ENCODE measurements at regions not wholly inside any gene's neighbourhood (a gene's known extent, or its start where the extent isn't known, plus 50 kb on each side); places are given as distances from the start of the nearest gene placed in this dataset.

DNA sequence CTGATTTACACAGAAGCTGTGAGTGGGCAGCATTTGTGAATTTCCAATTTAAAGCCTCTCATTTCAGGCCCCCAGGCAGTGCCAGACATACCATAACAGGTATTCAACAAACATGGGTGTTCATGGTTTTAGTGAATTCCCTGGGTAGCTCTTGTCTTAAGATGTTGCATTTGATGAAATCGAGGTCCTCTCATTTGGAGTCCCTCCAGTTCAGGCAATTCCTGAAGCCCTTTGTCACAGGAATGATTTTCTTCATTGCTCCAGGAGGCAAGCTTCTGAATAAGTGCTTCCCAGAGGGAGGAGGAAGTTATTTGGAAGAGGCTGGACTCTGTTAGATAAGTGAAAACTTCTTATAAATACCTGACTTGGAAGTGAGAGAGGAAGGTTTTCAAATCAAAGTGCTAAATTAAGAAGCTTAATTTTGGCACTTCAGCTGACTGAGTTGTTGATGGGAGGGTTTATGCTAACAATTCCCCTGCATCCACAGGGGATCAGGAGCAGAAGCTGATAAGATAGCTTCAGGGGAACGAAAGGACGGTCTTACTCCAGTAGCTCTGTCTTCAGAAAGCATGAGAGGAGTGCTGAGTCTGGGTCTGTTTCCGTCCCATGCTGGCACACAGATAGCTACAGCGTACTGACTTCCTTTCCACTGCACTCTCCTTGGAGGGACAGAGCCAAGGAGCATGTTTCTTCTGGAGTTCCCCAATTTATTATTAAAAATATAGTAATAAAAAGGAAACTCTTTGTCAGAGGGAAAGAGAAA lies 543.1 kb downstream of the GBA3 start:
- no peak for DNase-seq

DNA sequence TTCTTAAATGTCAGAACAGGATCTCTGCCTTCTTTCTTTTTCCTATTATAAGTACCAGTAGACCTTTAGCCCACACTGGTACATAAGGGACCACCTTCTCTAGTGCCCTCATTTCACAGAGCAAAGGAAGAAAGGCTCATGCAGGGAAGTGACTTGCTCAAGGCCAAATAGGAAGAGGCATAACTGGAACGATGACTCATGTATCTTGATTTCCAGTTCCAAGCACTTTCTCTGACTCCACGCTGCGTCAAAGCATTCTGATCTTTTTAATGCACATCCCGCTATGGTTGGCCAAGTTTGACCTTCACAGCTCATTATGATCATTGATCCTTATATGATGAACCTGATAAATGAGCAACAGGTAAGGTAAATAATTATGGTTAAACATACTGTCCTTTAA lies 542.0 kb downstream of the GBA3 start:
- no peak for DNase-seq

DNA sequence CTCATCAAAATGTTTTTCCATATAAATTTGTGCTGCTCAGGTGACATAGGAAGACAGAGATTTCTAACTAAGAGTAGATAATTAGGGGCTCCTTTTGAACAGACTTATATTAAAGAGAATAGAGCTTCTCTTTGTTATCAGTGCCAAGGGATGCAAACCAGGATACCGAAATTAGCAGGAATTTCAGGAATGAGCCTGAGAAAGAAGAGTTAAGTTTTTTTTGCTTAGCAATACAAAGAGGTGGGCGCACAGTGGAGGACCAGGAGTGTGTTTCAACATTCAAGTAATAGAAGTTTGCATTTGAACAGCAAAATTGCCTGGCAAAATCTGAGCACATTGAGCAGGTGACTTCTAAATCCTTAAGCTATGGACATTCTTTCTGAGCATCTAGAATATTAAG lies 541.3 kb downstream of the GBA3 start:
- no peak for DNase-seq

DNA sequence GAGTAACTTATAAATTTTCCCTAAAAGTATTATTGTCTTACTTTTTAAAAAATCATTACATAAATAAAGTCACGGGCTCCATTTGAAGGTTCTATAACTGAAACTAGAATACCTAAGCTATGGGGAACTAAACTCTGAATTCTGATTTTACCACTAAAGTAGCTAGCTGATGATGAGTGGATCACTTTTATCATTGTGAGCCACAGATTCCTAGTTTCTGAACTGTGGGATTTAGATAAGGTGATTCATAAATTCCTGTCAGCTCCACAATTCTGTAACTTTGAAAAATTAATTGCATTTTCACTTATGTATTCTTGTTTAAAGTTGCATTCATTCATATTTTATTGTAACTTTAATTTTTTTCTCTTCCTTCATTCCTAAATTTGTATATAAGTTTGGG lies 540.9 kb downstream of the GBA3 start:
- no peak for DNase-seq

DNA sequence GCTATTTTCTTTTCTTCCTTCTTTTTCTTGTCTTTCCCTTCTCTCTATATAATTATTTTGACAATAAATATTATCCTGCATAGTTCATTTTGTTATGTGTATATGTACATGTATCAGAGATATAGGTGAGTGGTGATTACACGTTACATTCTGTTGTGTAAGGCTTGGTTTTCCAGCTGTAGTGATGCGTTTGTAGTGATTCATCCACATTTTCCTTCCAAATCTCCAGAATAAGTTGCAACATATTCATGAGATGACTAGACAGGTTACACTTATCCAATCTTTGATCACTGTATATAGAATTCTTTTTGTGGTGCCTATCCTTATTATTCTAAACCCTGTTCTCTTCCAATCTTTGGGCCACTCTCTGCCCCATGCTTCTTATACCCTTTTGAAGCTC lies 540.2 kb downstream of the GBA3 start:
- no peak for DNase-seq

DNA sequence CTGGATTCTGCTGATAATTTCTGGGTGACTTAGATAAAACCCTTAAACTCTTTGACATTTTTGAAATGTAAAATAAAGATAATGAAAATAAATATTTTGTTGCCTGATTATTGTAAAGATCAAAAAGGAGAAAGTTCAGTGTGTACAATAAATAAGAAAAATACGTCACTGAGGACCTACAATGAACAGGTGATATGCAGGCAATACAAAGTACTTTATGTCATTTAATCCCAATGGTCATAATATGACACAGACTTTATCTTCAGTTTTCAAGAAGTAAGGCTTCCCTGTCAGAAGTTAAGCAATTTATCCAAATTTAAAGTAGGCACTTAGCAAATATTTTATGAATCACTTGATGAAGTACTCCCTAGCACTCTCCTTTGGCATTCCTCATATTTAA lies 532.8 kb downstream of the GBA3 start:
- DNase-seq = no peak

DNA sequence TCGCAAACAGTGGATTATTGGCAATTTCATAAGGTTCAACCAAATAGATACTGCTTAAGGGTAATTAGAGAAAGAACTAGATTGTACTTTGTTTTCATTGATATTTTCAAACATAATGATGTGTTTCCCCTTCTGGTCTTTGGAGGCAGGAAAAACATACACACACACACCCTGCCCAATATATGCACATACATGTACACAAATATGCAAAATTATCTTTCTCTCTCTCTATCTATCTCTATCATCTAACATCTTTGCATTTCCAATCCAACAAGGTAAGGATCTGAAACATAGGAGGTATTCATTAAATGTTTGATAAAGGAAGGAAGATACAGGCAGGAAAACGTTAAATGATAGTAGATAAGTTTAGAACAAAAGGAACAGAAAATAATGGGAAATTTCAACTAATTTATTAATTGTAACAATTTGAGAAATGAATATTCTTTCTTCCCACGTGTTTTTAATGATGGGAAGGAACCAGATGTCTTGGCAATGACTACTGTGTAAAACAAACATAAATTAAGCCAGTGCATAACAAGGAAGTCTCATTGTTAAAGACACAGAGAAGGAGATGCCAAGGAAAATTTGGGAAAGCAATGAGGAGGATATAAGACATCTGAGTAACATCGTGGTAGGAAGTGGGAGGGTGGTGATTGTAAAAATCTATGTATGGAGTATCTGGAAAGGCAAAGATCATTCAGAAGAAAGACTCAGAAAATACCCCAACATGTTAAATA lies 532.1 kb downstream of the GBA3 start:
- no peak for DNase-seq

DNA sequence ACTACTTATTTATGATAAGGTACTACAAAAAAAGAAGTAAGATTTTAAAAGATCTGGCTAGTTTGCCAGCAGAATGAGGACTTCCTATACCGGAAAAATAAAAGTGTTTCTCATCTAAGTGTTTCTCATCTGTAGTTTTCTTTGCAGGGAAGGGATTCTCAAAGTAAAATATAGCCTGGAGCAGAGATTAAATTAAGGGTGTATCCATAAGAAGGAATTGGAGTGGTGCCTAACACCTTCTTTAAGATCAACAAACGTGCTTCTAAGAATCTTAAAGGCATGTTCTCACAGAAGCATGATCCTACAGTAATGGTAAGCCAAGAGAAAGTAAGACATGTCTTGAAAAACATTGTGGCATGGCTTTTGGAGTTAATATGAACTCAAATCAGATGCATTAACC lies 528.2 kb downstream of the GBA3 start:
- no peak for DNase-seq

DNA sequence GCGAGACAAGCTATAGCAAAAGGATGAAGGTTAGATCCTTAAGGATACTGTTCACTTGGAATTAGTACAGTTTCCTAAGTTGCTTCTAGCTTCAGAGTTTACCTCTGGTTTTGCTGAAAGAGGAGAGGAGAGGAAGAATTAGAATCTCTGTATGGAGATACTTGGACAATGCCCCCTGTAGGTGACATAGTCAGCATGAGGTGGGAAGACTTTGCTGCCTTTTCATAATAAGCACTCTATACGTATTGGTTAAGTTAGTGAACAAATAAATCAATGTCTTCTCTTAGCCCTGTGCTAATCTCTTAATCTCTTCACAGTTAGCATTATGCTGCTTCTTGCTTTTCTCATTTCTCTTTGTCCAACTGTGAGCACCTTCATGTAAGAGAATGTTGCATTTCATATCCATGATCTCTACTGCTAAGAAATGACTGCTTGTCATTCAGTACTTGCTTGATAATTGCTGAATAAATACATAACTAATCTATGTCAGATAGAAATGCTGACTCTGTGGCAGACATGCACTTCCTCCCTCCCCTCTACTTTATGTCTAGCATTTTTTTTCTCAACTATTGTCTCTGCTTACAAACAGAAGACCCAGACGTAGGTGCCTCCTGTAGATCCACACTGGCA lies 527.2 kb downstream of the GBA3 start:
- DNase-seq = no peak

DNA sequence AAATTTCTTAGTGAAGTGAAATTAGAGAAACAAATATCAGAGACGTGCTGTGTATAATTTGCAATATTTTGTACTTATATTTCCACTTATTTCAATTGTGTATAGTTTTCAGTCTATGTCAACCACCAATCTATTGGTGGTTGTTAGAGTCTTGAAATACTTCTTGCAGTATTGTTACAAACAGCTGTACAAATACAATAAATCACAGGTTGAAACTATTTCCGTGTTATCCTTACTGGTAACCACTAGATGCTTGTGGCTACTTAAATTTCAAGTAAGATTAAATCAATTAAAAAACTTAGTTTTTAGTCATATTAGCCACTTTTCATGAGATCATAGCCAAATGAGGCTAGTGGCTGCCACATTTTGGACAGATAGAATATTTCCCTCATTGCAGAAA lies 520.5 kb downstream of the GBA3 start:
- no peak for DNase-seq

DNA sequence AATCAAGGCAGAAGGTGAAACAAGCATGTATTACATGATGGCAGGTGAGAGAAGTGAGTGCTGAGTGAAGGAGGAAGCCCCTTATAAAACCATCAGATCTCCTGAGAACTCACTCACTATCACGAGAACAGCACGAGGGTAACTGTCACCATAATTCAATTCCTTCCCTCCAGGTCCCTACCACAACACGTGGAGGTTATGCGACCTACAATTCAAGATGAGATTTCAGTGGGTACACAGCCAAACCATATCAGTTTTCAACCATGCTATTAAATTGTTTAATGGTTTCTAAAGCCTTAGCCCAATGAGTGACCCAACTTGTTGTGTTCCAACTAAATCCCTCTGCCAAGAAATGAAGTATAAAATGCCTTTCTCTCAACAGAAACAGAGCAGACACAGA lies 519.8 kb downstream of the GBA3 start:
- no peak for DNase-seq

DNA sequence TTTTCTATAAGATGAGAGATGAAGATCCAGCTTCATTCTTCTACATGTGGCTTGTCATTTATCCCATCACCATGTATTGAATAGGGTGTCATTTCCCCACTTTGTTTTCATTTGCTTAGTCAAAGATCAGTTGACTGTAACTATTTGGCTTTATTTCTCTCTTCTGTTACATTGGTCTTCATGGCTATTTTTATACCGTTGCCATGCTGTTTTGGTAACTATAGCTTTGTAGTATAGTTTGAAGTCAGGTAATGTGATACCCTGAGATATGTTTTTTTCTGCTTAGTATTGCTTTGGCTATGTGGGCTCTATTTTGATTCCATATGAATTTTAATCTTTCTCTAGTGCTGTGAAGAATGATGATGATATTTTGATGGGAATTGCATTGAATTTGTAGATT lies 514.3 kb downstream of the GBA3 start:
- no peak for DNase-seq

DNA sequence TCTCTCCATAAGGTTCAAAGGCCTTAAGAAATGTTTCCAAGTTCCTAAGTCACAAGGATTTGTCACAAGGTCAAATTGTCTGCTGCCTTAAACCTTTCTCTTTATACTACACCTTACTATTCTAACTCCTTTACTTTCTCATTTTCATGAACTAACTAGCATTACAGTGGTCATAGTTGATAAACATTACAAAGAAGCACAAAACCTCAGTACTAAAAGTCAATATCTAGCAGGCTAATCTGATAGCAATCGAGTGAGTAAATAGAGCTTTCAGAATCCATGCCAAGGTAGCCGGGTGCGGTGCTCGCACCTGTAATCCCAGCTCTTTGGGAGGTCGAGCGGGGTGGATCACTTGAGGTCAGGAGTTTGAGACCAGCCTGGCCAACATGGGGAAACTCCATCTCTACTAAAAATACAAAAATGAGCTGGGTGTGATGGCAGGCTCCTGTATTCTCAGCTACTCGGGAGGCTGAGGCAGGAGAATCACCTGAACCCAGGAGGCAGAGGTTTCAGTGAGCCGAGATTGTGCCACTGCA lies 510.0 kb downstream of the GBA3 start:
- DNase-seq = no peak

DNA sequence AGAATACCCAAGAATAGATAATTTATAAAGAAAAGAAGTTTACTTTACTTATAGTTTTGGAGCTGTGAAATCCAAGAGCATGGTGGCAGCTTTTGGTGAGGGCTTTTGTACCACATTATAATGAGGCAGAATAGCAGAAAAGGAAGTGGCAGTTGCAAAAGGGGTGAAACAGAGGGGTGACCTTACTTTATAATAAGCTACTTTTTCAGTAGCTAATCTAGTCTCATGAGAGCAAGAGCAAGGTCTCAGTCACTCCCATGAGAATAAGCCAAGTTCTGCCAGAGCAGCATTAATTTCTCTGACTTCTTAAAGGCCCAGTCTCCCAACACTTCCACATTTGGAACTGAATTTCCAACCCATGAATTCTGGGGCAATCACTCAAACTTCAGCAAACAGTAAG lies 502.0 kb downstream of the GBA3 start:
- DNase-seq = no peak

DNA sequence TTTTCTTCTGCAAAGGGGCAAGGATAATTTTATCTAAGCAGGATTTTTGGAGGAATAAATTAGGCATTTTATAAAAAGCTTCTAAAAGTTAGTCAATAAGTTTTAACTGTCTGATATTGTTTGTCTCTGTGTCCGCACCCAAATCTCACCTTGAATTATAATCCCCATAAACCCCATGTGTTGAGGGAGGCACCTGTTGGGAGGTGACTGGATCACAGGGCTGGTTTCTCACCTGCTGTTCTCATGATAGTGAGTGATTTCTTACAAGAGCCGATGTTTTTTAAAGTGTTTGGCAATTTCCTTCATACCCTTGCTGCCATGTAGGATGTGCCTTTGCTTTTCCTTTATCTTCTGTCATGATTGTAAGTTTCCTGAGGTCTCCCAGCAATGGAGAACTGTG lies 481.4 kb downstream of the GBA3 start:
- no peak for DNase-seq

DNA sequence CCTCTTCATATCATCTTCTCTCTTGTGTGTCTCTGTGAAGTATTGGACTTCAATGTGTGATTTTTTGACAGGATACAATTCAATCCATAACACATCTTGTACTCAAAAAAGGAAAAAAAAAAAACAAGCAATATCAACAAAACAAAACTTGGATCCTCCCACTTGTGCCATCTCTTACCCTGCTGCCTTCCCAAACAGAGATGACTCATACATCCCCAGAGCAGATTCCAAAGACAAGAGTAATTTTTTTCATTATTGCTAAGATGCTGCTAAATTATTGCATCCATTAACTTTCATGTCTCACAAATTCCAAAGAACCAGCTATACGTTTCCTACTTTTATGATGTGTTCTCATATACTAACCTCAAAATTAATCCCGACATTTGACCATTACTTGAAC lies 479.2 kb downstream of the GBA3 start:
- no peak for DNase-seq

DNA sequence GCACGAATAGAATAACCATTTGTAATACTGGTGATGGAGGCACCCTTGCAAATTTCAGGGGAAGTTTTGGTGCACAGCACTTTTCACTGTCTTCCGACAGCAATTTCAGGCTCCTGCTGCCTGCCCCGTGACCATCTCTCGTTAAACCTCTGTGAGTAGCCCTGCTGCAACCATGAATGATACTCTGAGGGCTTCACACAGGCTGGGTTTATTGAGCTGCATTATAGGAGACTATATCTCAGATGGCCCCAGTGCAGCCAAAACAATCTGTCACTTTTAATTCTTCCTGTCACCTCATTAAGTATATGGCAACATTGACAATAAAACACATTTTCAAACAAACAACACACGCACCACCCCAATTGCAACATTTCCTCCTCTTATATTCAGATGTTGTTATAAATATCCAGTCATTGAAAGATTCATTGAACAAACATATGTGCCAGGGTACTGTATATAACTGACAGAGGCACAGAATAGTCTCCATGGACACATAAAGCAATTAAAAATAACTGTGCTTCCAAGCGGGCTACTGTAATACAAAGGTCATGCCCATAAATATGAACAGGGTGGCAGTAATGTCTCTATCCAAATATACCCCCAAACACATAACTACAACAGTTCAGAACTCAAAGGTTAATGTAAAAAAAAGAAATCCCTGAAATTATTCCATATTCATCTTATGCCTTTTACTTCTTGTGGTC lies 477.0 kb downstream of the GBA3 start:
- no peak for DNase-seq

DNA sequence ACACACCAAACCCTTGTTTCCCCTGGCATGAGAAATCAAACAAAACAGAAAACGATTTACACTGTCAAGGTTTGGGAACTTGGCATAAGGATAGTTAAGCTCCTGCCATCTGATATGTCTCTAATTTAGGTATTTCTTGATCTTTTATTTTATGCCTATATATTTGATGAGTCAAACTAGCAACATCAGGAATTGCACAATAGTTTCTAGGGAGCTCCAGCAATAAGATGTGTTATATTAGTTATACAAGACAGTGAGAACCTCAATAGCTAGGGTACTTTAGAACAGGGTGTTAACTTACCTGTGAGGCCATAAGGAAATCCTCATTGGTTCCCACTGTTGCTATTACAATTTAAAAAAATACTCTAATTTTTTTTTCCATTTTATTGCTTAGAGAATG lies 474.2 kb downstream of the GBA3 start:
- no peak for DNase-seq

DNA sequence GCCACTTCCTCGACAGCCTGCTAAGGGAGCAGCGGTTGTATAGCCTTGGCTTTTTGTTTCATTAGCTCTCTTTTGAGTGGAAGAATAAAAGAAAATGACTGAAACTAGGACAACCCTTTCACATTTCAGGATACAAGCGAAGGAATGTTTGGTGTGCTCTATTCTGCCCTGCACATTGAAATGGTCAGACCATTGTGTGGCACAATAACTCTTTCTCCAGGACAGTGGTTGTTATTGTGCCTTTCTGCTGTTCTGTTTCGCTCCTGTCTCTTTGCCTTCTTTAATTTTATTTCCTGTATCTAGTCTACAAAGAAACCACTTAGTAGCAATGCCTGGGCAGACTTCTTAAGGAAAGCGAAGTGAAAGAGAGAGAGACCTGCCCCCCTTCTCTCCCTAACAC lies 473.7 kb downstream of the GBA3 start:
- no peak for DNase-seq

DNA sequence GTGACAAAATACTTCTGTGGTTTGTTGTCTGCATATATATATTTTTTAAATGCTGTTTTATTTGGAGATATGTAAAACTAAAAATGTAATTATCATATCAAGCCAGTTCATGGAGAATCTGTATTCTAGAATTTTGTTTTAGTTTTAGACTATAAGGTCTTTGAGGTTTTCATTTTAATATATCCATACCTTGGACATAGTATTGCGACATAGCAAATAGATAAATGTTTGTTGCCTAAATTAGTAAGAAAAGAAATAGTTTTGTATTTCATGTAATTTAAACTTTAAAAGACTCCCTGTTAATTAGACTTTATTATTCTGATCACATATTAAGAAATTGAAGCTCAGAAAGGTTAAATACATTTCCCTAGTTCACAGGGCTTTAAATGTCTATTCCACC lies 472.9 kb downstream of the GBA3 start:
- no peak for DNase-seq

DNA sequence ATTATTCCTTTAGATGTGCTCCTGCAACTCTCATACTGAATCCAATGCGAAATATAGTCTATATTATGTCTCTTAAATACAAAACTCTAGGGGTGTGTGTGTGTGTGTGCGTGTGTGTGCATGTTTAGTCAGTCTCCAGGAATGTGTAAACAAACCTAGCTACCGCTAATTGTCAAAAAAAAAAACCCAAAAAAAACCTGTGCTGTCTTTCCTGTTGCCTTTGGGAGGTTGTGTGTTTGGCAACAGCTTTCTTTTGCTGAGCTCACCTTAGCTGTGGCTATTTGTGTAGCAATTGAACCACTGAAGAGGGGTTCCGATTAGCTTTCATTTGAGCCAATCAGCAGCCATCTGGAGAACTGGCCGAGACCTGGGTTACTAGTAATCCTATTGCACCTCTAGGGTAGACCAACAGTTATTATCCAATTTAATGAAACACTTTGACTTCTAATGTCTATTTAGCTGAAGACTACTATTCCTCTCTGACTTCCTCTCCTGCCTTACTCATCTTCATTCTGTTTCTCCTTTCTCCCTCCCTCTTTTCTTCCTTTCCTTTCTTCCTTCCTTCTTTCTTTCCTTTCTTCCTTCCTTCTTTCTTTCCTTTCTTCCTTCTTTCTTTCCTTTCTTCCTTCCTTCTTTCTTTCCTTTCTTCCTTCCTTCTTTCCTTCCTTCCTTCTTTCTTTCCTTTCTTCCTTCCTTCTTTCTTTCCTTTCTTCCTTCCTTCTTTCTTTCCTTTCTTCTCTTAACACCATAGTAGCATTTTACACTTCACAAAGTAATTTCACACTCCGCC lies 471.1 kb downstream of the GBA3 start:
- no peak for DNase-seq

DNA sequence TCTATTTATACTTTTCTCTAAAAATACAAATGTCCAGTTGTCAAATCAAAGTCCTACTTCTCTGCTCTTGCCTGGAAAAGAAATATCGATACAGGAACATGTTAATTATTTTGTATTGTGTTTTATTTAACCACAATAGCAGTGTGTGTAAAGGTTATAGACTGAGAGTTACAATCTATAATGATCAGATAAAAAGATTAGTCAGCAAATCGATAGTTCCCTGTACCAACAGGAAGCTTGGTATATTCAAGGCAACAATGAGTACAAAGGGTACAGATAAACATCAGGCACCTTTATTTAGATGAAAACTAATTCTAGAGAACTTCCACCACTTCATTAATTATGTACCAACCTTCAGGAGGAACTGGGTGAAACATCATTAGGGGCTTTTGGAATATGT lies 469.5 kb downstream of the GBA3 start:
- DNase-seq = no peak

DNA sequence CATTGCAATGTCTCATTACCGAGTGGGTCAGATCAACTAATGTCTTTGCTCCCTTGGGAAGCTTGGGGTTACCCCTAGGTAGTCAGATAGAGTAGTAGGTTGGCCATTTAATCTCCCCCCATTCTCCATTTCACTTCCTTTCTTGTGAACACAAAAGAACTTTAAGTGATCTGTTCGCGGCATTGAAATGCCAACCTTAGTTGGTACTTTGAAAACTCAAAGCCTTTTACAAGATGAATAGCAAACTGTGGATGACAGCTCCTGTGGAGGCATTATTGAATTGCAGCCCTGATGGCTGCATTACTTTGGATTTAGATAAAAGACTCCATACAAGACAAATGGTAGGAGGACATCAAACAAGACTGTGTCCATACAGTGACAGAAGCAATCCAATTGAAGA lies 469.1 kb downstream of the GBA3 start:
- DNase-seq = no peak

All from NCI-H510A (cell line).